ENCODE measurements at regions not wholly inside any gene's neighbourhood (a gene's known extent, or its start where the extent isn't known, plus 50 kb on each side); places are given as distances from the start of the nearest gene placed in this dataset.

- DNase-seq = no peak
These were observed 853.5 kb upstream of the TMPRSS15 start for GRCh38 chr21:19256934-19257660.

GRCh38 chr21:19261731-19262376 lies 858.3 kb upstream of the TMPRSS15 start:
- no peak for DNase-seq

- no peak for DNase-seq
These were observed 863.1 kb upstream of the TMPRSS15 start for GRCh38 chr21:19266636-19267035.

- no peak for DNase-seq
These were observed 865.1 kb upstream of the TMPRSS15 start for GRCh38 chr21:19268686-19269085.

GRCh38 chr21:19275065-19275464 lies 871.5 kb upstream of the TMPRSS15 start:
- DNase-seq = no peak

GRCh38 chr21:19276665-19277064 lies 873.1 kb upstream of the TMPRSS15 start:
- DNase-seq = no peak

- no peak for DNase-seq
These were observed 883.3 kb upstream of the TMPRSS15 start for GRCh38 chr21:19286876-19287275.

- DNase-seq = no peak
These were observed 886.7 kb upstream of the TMPRSS15 start for GRCh38 chr21:19290328-19290727.

- DNase-seq = no peak
These were observed 916.7 kb upstream of the TMPRSS15 start for GRCh38 chr21:19320291-19320690.

- no peak for DNase-seq
These were observed 918.1 kb upstream of the TMPRSS15 start for GRCh38 chr21:19321688-19322087.

- DNase-seq = no peak
These were observed 918.8 kb upstream of the TMPRSS15 start for GRCh38 chr21:19322360-19322759.

GRCh38 chr21:19326531-19327319 lies 923.1 kb upstream of the TMPRSS15 start:
- no peak for DNase-seq

GRCh38 chr21:19328954-19329353 lies 925.4 kb upstream of the TMPRSS15 start:
- DNase-seq = no peak

- DNase-seq = no peak
These were observed 936.7 kb upstream of the TMPRSS15 start for GRCh38 chr21:19340303-19340702.

GRCh38 chr21:19340954-19341353 lies 937.4 kb upstream of the TMPRSS15 start:
- no peak for DNase-seq

- DNase-seq = no peak
These were observed 940.1 kb upstream of the TMPRSS15 start for GRCh38 chr21:19343711-19344110.

GRCh38 chr21:19350286-19350685 lies 946.7 kb upstream of the TMPRSS15 start:
- no peak for DNase-seq

GRCh38 chr21:19353256-19353655 lies 949.7 kb upstream of the TMPRSS15 start:
- DNase-seq = no peak

- no peak for DNase-seq
These were observed 965.4 kb upstream of the TMPRSS15 start for GRCh38 chr21:19368944-19369343.

- no peak for DNase-seq
These were observed 988.8 kb upstream of the TMPRSS15 start for GRCh38 chr21:19392390-19392789.

GRCh38 chr21:19400223-19400770 lies 996.7 kb upstream of the TMPRSS15 start:
- no peak for DNase-seq

- DNase-seq = no peak
These were observed 999.3 kb upstream of the TMPRSS15 start for GRCh38 chr21:19402870-19403269.

- no peak for DNase-seq
These were observed 1001.7 kb upstream of the TMPRSS15 start for GRCh38 chr21:19405326-19405725.

GRCh38 chr21:19420565-19420964 lies 1017.0 kb upstream of the TMPRSS15 start:
- DNase-seq = no peak
